Body of pancreas (tissue), 4 donors: ENCODE measurements at regions not wholly inside any gene's neighbourhood (a gene's known extent, or its start where the extent isn't known, plus 50 kb on each side); places are given as distances from the start of the nearest gene placed in this dataset.

ENCODE experiments used
- CTCF ChIP-seq, 7 experiments: fragments of 450-650 bp in 4 of 7; fragments of 200-600 bp in 3 of 7; sonication (generic) in 3 of 7; IDR thresholded peaks; one replicate each; pipeline ENCODE4 v1.5.1; 2016 to 2019; ENCODE audit warnings: antibody characterized with exemption in 7 of 7
- POLR2A ChIP-seq, 3 donors: fragments of 450-650 bp; IDR thresholded peaks; one replicate each; pipeline ENCODE4 v1.6.1; 2016; ENCODE audit warnings: antibody characterized with exemption in 3 of 3, mild to moderate bottlenecking in 2 of 3

- TF ChIP-seq CTCF (IDR thresholded peaks at IDR 0.05) (no peak), POLR2A (IDR thresholded peaks at IDR 0.05) (no peak)
These were observed 344.1 kb upstream of the PRKCQ start for GRCh38 chr10:6924166-6924565.
